ENCODE measurements at regions not wholly inside any gene's neighbourhood (a gene's known extent, or its start where the extent isn't known, plus 50 kb on each side); places are given as distances from the start of the nearest gene placed in this dataset.

DNA sequence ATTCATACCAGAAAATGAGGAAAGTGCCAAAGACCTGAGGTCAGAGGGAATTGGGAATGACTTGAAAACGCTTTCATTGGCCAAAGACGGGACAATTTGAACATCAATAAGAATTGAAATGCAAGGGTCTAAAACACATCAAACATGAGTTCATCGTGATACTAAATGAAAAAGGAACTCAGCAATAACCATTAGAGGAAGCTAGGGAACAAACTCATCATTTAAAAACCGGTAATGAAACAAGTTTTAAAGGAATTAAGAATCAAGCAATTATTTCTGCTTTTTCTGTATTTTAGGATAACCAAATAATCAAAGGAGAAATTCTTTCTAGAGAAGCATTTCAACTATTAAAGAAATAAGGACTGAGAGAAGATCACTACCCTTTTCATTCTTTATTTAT, 303.1 kb downstream of the ARHGAP12 start:
- TF ChIP-seq, protein P1, sequence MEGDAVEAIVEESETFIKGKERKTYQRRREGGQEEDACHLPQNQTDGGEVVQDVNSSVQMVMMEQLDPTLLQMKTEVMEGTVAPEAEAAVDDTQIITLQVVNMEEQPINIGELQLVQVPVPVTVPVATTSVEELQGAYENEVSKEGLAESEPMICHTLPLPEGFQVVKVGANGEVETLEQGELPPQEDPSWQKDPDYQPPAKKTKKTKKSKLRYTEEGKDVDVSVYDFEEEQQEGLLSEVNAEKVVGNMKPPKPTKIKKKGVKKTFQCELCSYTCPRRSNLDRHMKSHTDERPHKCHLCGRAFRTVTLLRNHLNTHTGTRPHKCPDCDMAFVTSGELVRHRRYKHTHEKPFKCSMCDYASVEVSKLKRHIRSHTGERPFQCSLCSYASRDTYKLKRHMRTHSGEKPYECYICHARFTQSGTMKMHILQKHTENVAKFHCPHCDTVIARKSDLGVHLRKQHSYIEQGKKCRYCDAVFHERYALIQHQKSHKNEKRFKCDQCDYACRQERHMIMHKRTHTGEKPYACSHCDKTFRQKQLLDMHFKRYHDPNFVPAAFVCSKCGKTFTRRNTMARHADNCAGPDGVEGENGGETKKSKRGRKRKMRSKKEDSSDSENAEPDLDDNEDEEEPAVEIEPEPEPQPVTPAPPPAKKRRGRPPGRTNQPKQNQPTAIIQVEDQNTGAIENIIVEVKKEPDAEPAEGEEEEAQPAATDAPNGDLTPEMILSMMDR (conservative IDR thresholded peaks at IDR 0.05; ENCODE audit: low read depth in 2 of 2) = no peak
- TF ChIP-seq EZH2 (IDR thresholded peaks at IDR 0.05; ENCODE audit: low read depth, unreplicated experiment) = no peak
- TF ChIP-seq, protein P2, sequence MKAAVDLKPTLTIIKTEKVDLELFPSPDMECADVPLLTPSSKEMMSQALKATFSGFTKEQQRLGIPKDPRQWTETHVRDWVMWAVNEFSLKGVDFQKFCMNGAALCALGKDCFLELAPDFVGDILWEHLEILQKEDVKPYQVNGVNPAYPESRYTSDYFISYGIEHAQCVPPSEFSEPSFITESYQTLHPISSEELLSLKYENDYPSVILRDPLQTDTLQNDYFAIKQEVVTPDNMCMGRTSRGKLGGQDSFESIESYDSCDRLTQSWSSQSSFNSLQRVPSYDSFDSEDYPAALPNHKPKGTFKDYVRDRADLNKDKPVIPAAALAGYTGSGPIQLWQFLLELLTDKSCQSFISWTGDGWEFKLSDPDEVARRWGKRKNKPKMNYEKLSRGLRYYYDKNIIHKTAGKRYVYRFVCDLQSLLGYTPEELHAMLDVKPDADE (IDR thresholded peaks at IDR 0.05) = no peak

Measured in GM23338 (cell line).